ENCODE measurements at regions not wholly inside any gene's neighbourhood (a gene's known extent, or its start where the extent isn't known, plus 50 kb on each side); places are given as distances from the start of the nearest gene placed in this dataset.
"Not testable (repeated sequence)": the region's sequence is repeated elsewhere in the genome, so short reads cannot be mapped to it uniquely, and the experiment has no call there.

GRCh38 chr2:236642125-236642524 lies 72.5 kb downstream of the ACKR3 start:
- H3K9me3 ChIP-seq (ENCODE audit: control insufficient read depth, insufficient read depth, low read depth, low read length) = peaks cover 21% of the 10 kb centered on the region; the same call in 1 of the 2 replicates
- H3K36me3 ChIP-seq (ENCODE audit: control insufficient read depth, insufficient read depth, low read length) = no peaks in the 10 kb centered on the region
- no peak overlapping the region for H3K9ac ChIP-seq (ENCODE audit: low read length)
- H3K4me3 ChIP-seq (ENCODE audit: low read depth, low read length) = no peak overlapping the region
- H3K27me3 ChIP-seq (ENCODE audit: control insufficient read depth, insufficient read depth, low read length) = no peaks in the 10 kb centered on the region
- no peak overlapping the region for H3K27ac ChIP-seq (ENCODE audit: low read depth, low read length)
- H3K4me1 ChIP-seq (ENCODE audit: control insufficient read depth, insufficient read depth, low read length) = no peaks in the 10 kb centered on the region; the same call in 1 of the 2 replicates

DNA sequence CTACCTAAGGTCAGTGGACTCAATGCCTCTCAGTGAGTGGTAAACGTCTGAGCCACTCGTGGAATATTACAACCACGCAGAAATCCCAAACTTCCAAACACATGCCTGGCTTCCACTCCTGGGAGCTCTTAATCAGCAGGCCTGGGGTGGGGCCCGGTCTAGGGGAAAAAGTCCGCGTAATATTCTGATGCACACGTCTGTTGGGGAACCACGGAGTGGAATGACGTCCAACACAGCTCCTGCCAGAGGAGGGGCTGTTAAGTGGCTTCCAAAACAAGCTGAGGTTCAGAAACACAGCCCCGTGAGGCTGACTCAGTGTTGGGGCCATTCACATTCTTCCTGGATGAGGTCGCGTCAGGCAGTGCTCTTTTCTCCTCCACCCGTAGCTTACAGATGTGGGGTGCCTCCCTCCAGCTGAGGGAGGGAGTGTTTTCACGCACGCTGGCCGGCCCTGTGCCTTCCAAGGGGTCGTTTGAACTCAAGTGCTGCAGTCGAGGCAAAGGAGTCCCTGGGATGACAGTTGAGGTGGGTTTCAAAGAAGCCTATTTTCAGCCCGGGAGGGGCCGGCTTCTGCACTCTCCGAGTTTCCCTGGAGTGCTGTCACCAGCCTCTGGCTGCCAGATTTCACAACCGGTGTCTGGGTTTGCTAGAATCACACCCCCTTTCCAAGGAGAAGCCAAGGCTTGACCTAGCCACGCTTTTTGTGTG lies 73.1 kb downstream of the ACKR3 start:
- Histone ChIP-seq H3K4me1 (ENCODE audit: control insufficient read depth, insufficient read depth, low read length) (no peaks in the 10 kb centered on the region; the same call in 1 of the 2 replicates), H3K36me3 (ENCODE audit: control insufficient read depth, insufficient read depth, low read length) (no peaks in the 10 kb centered on the region), H3K27me3 (ENCODE audit: control insufficient read depth, insufficient read depth, low read length) (no peaks in the 10 kb centered on the region), H3K9me3 (ENCODE audit: control insufficient read depth, insufficient read depth, low read depth, low read length) (peaks cover 21% of the 10 kb centered on the region; the same call in 1 of the 2 replicates), H3K4me3 (ENCODE audit: low read depth, low read length) (no peak overlapping the region), H3K9ac (ENCODE audit: low read length) (no peak overlapping the region), H3K27ac (ENCODE audit: low read depth, low read length) (no peak overlapping the region)

- Histone ChIP-seq H3K36me3 (ENCODE audit: control insufficient read depth, insufficient read depth, low read length) (no peaks in the 10 kb centered on the region), H3K4me3 (ENCODE audit: low read depth, low read length) (no peak overlapping the region), H3K9me3 (ENCODE audit: control insufficient read depth, insufficient read depth, low read depth, low read length) (peaks cover 21% of the 10 kb centered on the region; the same call in 1 of the 2 replicates), H3K27ac (ENCODE audit: low read depth, low read length) (no peak overlapping the region), H3K9ac (ENCODE audit: low read length) (no peak overlapping the region), H3K27me3 (ENCODE audit: control insufficient read depth, insufficient read depth, low read length) (no peaks in the 10 kb centered on the region), H3K4me1 (ENCODE audit: control insufficient read depth, insufficient read depth, low read length) (no peaks in the 10 kb centered on the region; the same call in 1 of the 2 replicates)
These were observed 73.9 kb downstream of the ACKR3 start for GRCh38 chr2:236643480-236643879.

GRCh38 chr2:236644067-236644466 lies 74.4 kb downstream of the ACKR3 start:
- H3K4me1 ChIP-seq (ENCODE audit: control insufficient read depth, insufficient read depth, low read length) = no peaks in the 10 kb centered on the region; the same call in 1 of the 2 replicates
- peaks cover 21% of the 10 kb centered on the region; the same call in 1 of the 2 replicates for H3K9me3 ChIP-seq (ENCODE audit: control insufficient read depth, insufficient read depth, low read depth, low read length)
- no peak overlapping the region for H3K4me3 ChIP-seq (ENCODE audit: low read depth, low read length)
- H3K9ac ChIP-seq (ENCODE audit: low read length) = no peak overlapping the region
- H3K27me3 ChIP-seq (ENCODE audit: control insufficient read depth, insufficient read depth, low read length) = no peaks in the 10 kb centered on the region
- H3K27ac ChIP-seq (ENCODE audit: low read depth, low read length) = no peak overlapping the region
- H3K36me3 ChIP-seq (ENCODE audit: control insufficient read depth, insufficient read depth, low read length) = no peaks in the 10 kb centered on the region

GRCh38 chr2:236644502-236644911 lies 74.9 kb downstream of the ACKR3 start:
- Histone ChIP-seq H3K9me3 (ENCODE audit: control insufficient read depth, insufficient read depth, low read depth, low read length) (peaks cover 21% of the 10 kb centered on the region; the same call in 1 of the 2 replicates), H3K27me3 (ENCODE audit: control insufficient read depth, insufficient read depth, low read length) (no peaks in the 10 kb centered on the region), H3K9ac (ENCODE audit: low read length) (no peak overlapping the region), H3K27ac (ENCODE audit: low read depth, low read length) (no peak overlapping the region), H3K36me3 (ENCODE audit: control insufficient read depth, insufficient read depth, low read length) (no peaks in the 10 kb centered on the region), H3K4me1 (ENCODE audit: control insufficient read depth, insufficient read depth, low read length) (no peaks in the 10 kb centered on the region; the same call in 1 of the 2 replicates), H3K4me3 (ENCODE audit: low read depth, low read length) (no peak overlapping the region)

GRCh38 chr2:236645141-236645540 lies 75.5 kb downstream of the ACKR3 start:
- H3K4me1 ChIP-seq (ENCODE audit: control insufficient read depth, insufficient read depth, low read length); H3K36me3 ChIP-seq (ENCODE audit: control insufficient read depth, insufficient read depth, low read length); H3K27ac ChIP-seq (ENCODE audit: low read depth, low read length); H3K9ac ChIP-seq (ENCODE audit: low read length); H3K27me3 ChIP-seq (ENCODE audit: control insufficient read depth, insufficient read depth, low read length); H3K4me3 ChIP-seq (ENCODE audit: low read depth, low read length): not testable (repeated sequence)
- H3K9me3 ChIP-seq (ENCODE audit: control insufficient read depth, insufficient read depth, low read depth, low read length) = peaks cover 21% of the 10 kb centered on the region; the same call in 1 of the 2 replicates

GRCh38 chr2:236646441-236646840 lies 76.8 kb downstream of the ACKR3 start:
- Histone ChIP-seq H3K36me3 (ENCODE audit: control insufficient read depth, insufficient read depth, low read length) (no peaks in the 10 kb centered on the region), H3K9ac (ENCODE audit: low read length) (no peak overlapping the region), H3K27me3 (ENCODE audit: control insufficient read depth, insufficient read depth, low read length) (no peaks in the 10 kb centered on the region), H3K4me1 (ENCODE audit: control insufficient read depth, insufficient read depth, low read length) (no peaks in the 10 kb centered on the region; the same call in 1 of the 2 replicates), H3K4me3 (ENCODE audit: low read depth, low read length) (no peak overlapping the region), H3K27ac (ENCODE audit: low read depth, low read length) (no peak overlapping the region), H3K9me3 (ENCODE audit: control insufficient read depth, insufficient read depth, low read depth, low read length) (peaks cover 13% of the 10 kb centered on the region; the same call in 1 of the 2 replicates)

GRCh38 chr2:236646871-236647270 lies 77.2 kb downstream of the ACKR3 start:
- no peak overlapping the region for H3K9ac ChIP-seq (ENCODE audit: low read length)
- H3K9me3 ChIP-seq (ENCODE audit: control insufficient read depth, insufficient read depth, low read depth, low read length) = peaks cover 10% of the 10 kb centered on the region; the same call in 1 of the 2 replicates
- H3K27ac ChIP-seq (ENCODE audit: low read depth, low read length) = no peak overlapping the region
- H3K4me3 ChIP-seq (ENCODE audit: low read depth, low read length) = no peak overlapping the region
- H3K36me3 ChIP-seq (ENCODE audit: control insufficient read depth, insufficient read depth, low read length) = no peaks in the 10 kb centered on the region
- no peaks in the 10 kb centered on the region; the same call in 1 of the 2 replicates for H3K4me1 ChIP-seq (ENCODE audit: control insufficient read depth, insufficient read depth, low read length)
- no peaks in the 10 kb centered on the region for H3K27me3 ChIP-seq (ENCODE audit: control insufficient read depth, insufficient read depth, low read length)

- Histone ChIP-seq H3K9ac (ENCODE audit: low read length) (no peak overlapping the region), H3K4me3 (ENCODE audit: low read depth, low read length) (no peak overlapping the region), H3K27ac (ENCODE audit: low read depth, low read length) (no peak overlapping the region), H3K36me3 (ENCODE audit: control insufficient read depth, insufficient read depth, low read length) (no peaks in the 10 kb centered on the region), H3K4me1 (ENCODE audit: control insufficient read depth, insufficient read depth, low read length) (no peaks in the 10 kb centered on the region; the same call in 1 of the 2 replicates), H3K9me3 (ENCODE audit: control insufficient read depth, insufficient read depth, low read depth, low read length) (peaks cover 10% of the 10 kb centered on the region; the same call in 1 of the 2 replicates), H3K27me3 (ENCODE audit: control insufficient read depth, insufficient read depth, low read length) (no peaks in the 10 kb centered on the region)
These were observed 78.0 kb downstream of the ACKR3 start for GRCh38 chr2:236647621-236648020.

DNA sequence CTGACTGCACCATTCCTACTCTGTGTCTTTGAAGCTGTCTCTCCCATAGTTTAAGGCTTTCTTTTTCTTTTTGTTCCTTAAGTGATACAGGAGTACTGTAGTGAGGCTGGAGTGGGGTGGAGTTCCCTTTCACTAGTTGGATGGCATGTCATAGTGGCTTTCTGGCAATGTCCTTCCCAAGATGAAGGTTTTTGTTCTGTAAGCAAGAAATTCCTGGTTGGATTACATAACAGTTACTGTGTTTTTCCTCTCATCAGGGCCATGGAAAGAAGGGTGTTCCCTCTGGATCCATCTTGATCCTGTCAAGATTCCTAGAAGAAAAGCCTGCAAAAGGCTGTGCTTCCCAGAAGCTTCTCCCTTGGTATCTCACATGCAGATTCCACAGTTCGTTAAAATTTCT lies 84.2 kb downstream of the ACKR3 start:
- no peaks in the 10 kb centered on the region for H3K9me3 ChIP-seq (ENCODE audit: control insufficient read depth, insufficient read depth, low read depth, low read length)
- H3K36me3 ChIP-seq (ENCODE audit: control insufficient read depth, insufficient read depth, low read length) = no peaks in the 10 kb centered on the region
- H3K4me1 ChIP-seq (ENCODE audit: control insufficient read depth, insufficient read depth, low read length) = no peaks in the 10 kb centered on the region
- H3K9ac ChIP-seq (ENCODE audit: low read length) = no peak overlapping the region
- H3K27me3 ChIP-seq (ENCODE audit: control insufficient read depth, insufficient read depth, low read length) = no peaks in the 10 kb centered on the region
- H3K27ac ChIP-seq (ENCODE audit: low read depth, low read length) = no peak overlapping the region
- no peak overlapping the region for H3K4me3 ChIP-seq (ENCODE audit: low read depth, low read length)

DNA sequence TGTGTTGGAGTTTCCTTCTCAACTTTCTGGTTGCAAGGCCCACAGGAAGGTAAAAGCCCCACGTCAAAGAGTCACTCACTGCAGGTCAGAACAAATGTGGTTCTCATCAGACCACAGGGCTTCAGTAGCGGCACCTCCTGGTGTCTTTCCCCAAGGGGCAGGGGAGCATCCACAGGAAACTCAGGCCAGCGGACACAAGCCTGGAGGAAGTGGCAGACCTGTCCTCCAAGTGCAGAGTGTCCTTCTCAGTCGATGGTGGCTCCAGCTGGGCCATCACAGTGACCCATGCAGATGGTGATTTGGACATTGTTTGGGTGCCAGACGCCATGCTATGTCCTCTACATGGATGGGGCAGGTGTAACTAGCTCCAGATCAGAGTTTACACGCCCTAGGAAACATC lies 84.9 kb downstream of the ACKR3 start:
- peaks cover 3% of the 10 kb centered on the region; the same call in 1 of the 2 replicates for H3K4me1 ChIP-seq (ENCODE audit: control insufficient read depth, insufficient read depth, low read length)
- H3K27me3 ChIP-seq (ENCODE audit: control insufficient read depth, insufficient read depth, low read length) = no peaks in the 10 kb centered on the region
- no peaks in the 10 kb centered on the region for H3K36me3 ChIP-seq (ENCODE audit: control insufficient read depth, insufficient read depth, low read length)
- H3K4me3 ChIP-seq (ENCODE audit: low read depth, low read length) = no peak overlapping the region
- H3K27ac ChIP-seq (ENCODE audit: low read depth, low read length) = no peak overlapping the region
- H3K9ac ChIP-seq (ENCODE audit: low read length) = no peak overlapping the region
- no peaks in the 10 kb centered on the region for H3K9me3 ChIP-seq (ENCODE audit: control insufficient read depth, insufficient read depth, low read depth, low read length)
